MCF 10A (cell line): ENCODE measurements at regions not wholly inside any gene's neighbourhood (a gene's known extent, or its start where the extent isn't known, plus 50 kb on each side); places are given as distances from the start of the nearest gene placed in this dataset.

Experiments used
- BruUV-seq: library from RNA; stranded (reverse); fragments of 400-500 nt; replicated peaks from 2 replicates; lab custom pipeline; 2021; lab: Mats Ljungman, UMichigan
- CTCF ChIA-PET: fragments of 300-600 bp; sonication (Branson Sonifier 250); formaldehyde crosslinking; extraction: SDS; loops from one replicate; lab custom pipeline; 2021; ENCODE audit warnings: antibody characterized with exemption, inconsistent platforms; lab: Yijun Ruan, JAX
- POLR2A ChIA-PET: fragments of 300-600, 350-650 bp; sonication (Branson Sonifier 250); formaldehyde crosslinking; extraction: SDS; loops from one replicate; lab custom pipeline; 2020; ENCODE audit warnings: antibody characterized with exemption, inconsistent platforms; lab: Yijun Ruan, JAX
- DNase-seq: peaks from one replicate; pipeline ENCODE4 v3.0.0-alpha.2; 2018; ENCODE audit not compliant: unreplicated experiment
- H3K27ac Mint-ChIP-seq: one replicate; pipeline ENCODE4 v1.8.0; 2022; ENCODE audit warnings: mild to moderate bottlenecking, low read depth, mixed read lengths; ENCODE audit not compliant: unreplicated experiment
- H3K27me3 Mint-ChIP-seq: one replicate; pipeline ENCODE4 v1.8.0; 2022; ENCODE audit warnings: mixed read lengths; ENCODE audit not compliant: insufficient read depth, unreplicated experiment
- H3K36me3 Mint-ChIP-seq: one replicate; pipeline ENCODE4 v1.8.0; 2022; ENCODE audit warnings: mild to moderate bottlenecking, moderate library complexity, mixed read lengths; ENCODE audit not compliant: insufficient read depth, unreplicated experiment
- H3K4me1 Mint-ChIP-seq: one replicate; pipeline ENCODE4 v1.8.0; 2022; ENCODE audit warnings: mixed read lengths; ENCODE audit not compliant: insufficient read depth, unreplicated experiment
- H3K4me3 Mint-ChIP-seq: one replicate; pipeline ENCODE4 v1.8.0; 2022; ENCODE audit warnings: mild to moderate bottlenecking, moderate library complexity, mixed read lengths; ENCODE audit not compliant: unreplicated experiment
- H3K9me3 Mint-ChIP-seq: one replicate; pipeline ENCODE4 v1.8.0; 2022; ENCODE audit warnings: mixed read lengths; ENCODE audit not compliant: unreplicated experiment
- CTCF ChIP-seq: fragments of 200-600 bp; IDR thresholded peaks from one replicate; pipeline ENCODE4 v1.8.0; 2022; ENCODE audit warnings: antibody characterized with exemption, mild to moderate bottlenecking; ENCODE audit not compliant: unreplicated experiment
- intact Hi-C: fragments of 100-400 bp; cut with micrococcal nuclease; formaldehyde crosslinking; loops from 2 replicates; pipeline ENCODE4 v1.14.1; 2022

GRCh38 chr16:65641049-65641761, 519.3 kb upstream of the CDH11 start:
- H3K36me3 Mint-ChIP-seq, result no peaks in the 10 kb centered on the region
- BruUV-seq, result no TSS peak
- no peaks in the 10 kb centered on the region for H3K27me3 Mint-ChIP-seq
- no peaks in the 10 kb centered on the region for H3K4me1 Mint-ChIP-seq
- POLR2A ChIA-PET, result no interaction called here
- CTCF ChIA-PET, result interaction anchor here (2.5 kb wide), 1 partner anchor 14 kb away, joined by 5 read pairs; no protein-coding TSS in a partner anchor
- no peak for TF ChIP-seq CTCF
- intact Hi-C loops, result no loop called here
- H3K27ac Mint-ChIP-seq, result no peak overlapping the region
- H3K9me3 Mint-ChIP-seq, result peaks cover 41% of the 10 kb centered on the region
- DNase-seq, result no peak
- H3K4me3 Mint-ChIP-seq, result no peak overlapping the region

GRCh38 chr16:65634833-65635232, 513.0 kb upstream of the CDH11 start:
- BruUV-seq, result no TSS peak
- Mint-ChIP-seq H3K4me1 (no peaks in the 10 kb centered on the region), H3K4me3 (no peak overlapping the region), H3K9me3 (peaks cover 39% of the 10 kb centered on the region), H3K36me3 (no peaks in the 10 kb centered on the region), H3K27ac (no peak overlapping the region), H3K27me3 (no peaks in the 10 kb centered on the region)
- ChIA-PET POLR2A (no interaction called here), CTCF (interaction anchor here (0.7 kb wide), 1 partner anchor 706 kb away, joined by 4 read pairs; no protein-coding TSS in a partner anchor)
- intact Hi-C loops, result no loop called here
- DNase-seq, result no peak
- no peak for TF ChIP-seq CTCF

GRCh38 chr16:65634291-65634690, 512.4 kb upstream of the CDH11 start:
- intact Hi-C loops, result no loop called here
- peak; percentile 9 for DNase-seq
- TF ChIP-seq CTCF, result no peak
- no peak overlapping the region for H3K4me3 Mint-ChIP-seq
- BruUV-seq, result no TSS peak
- H3K27ac Mint-ChIP-seq, result no peak overlapping the region
- peaks cover 39% of the 10 kb centered on the region for H3K9me3 Mint-ChIP-seq
- ChIA-PET CTCF (interaction anchor here (0.7 kb wide), 1 partner anchor 706 kb away, joined by 4 read pairs; no protein-coding TSS in a partner anchor), POLR2A (no interaction called here)
- no peaks in the 10 kb centered on the region for H3K36me3 Mint-ChIP-seq
- H3K4me1 Mint-ChIP-seq, result no peaks in the 10 kb centered on the region
- H3K27me3 Mint-ChIP-seq, result no peaks in the 10 kb centered on the region

GRCh38 chr16:65624666-65625065, 502.8 kb upstream of the CDH11 start:
- Mint-ChIP-seq H3K4me1 (no peaks in the 10 kb centered on the region), H3K27ac (no peak overlapping the region), H3K36me3 (no peaks in the 10 kb centered on the region), H3K9me3 (peaks cover 60% of the 10 kb centered on the region), H3K27me3 (no peaks in the 10 kb centered on the region), H3K4me3 (no peak overlapping the region)
- DNase-seq, result no peak
- TF ChIP-seq CTCF, result no peak
- ChIA-PET POLR2A (no interaction called here), CTCF (interaction anchor here (1.0 kb wide), 1 partner anchor 30 kb away, joined by 3 read pairs; no protein-coding TSS in a partner anchor)
- BruUV-seq, result no TSS peak
- intact Hi-C loops, result no loop called here
